K562 (cell line): ENCODE measurements at regions not wholly inside any gene's neighbourhood (a gene's known extent, or its start where the extent isn't known, plus 50 kb on each side); places are given as distances from the start of the nearest gene placed in this dataset.

Experiments
- EP400 ChIP-seq: fragments of 450-650 bp; IDR thresholded peaks from 2 replicates; pipeline ENCODE4 v1.6.1; 2017; ENCODE audit warnings: antibody characterized with exemption, mild to moderate bottlenecking, moderate library complexity
- TF ChIP-seq, protein P1 (sequence below), 3 experiments: IDR thresholded peaks in 2 of 3; conservative IDR thresholded peaks in 1 of 3; 2 replicates each; pipeline ENCODE4 v1.5.1; 2011 to 2012; ENCODE audit warnings: low read length in 3 of 3, mild to moderate bottlenecking in 3 of 3, control low read depth in 2 of 3, improper control_type of control experiment in 1 of 3, inconsistent platforms in 1 of 3, low read depth in 1 of 3, mixed read lengths in 1 of 3, moderate library complexity in 1 of 3; ENCODE audit not compliant: insufficient read depth in 2 of 3

- TF ChIP-seq, protein P1, sequence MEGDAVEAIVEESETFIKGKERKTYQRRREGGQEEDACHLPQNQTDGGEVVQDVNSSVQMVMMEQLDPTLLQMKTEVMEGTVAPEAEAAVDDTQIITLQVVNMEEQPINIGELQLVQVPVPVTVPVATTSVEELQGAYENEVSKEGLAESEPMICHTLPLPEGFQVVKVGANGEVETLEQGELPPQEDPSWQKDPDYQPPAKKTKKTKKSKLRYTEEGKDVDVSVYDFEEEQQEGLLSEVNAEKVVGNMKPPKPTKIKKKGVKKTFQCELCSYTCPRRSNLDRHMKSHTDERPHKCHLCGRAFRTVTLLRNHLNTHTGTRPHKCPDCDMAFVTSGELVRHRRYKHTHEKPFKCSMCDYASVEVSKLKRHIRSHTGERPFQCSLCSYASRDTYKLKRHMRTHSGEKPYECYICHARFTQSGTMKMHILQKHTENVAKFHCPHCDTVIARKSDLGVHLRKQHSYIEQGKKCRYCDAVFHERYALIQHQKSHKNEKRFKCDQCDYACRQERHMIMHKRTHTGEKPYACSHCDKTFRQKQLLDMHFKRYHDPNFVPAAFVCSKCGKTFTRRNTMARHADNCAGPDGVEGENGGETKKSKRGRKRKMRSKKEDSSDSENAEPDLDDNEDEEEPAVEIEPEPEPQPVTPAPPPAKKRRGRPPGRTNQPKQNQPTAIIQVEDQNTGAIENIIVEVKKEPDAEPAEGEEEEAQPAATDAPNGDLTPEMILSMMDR (IDR thresholded peaks at IDR 0.05 in 2 of 3, conservative IDR thresholded peaks at IDR 0.05 in 1 of 3; ENCODE audit: insufficient read depth in 2 of 3, low read depth in 1 of 3, low read length in 3 of 3), result no peak
- TF ChIP-seq EP400, result no peak
Measured at GRCh38 chr5:10860196-10860543, 99.1 kb upstream of the DAP start.
